GM12878 (cell line): ENCODE measurements at regions not wholly inside any gene's neighbourhood (a gene's known extent, or its start where the extent isn't known, plus 50 kb on each side); places are given as distances from the start of the nearest gene placed in this dataset.

Experiments
- TCF3 ChIP-seq: IDR thresholded peaks from 2 replicates; pipeline ENCODE4 v1.6.1; 2012; ENCODE audit warnings: low read depth, mild to moderate bottlenecking, low read length, borderline replicate concordance; ENCODE audit not compliant: insufficient read depth
- TF ChIP-seq, protein P1 (sequence below): fragments of 450-650 bp; IDR thresholded peaks from 2 replicates; pipeline ENCODE4 v1.6.1; 2017; ENCODE audit warnings: mild to moderate bottlenecking, low read depth, inconsistent platforms; ENCODE audit not compliant: poor library complexity, severe bottlenecking

DNA sequence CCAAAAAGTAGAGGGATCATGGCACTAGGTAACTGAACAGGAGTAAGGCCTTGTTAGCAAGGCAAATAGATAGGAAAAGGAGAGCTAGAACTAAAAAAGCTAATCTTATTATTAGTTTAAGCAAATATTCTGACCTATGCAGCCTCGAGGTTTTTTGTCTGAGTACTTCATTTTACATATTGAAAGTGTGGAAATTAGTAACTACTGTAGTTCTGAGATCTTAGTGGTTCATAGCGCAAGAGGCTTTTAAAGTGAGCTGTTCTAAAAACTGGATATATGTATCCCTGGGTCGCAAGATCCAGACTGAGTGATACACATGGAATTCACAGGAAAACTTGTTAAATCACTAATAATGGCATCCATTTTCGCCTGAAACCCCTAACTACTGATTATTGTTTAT is 411.0 kb upstream of the SOX5 start:
- TF ChIP-seq TCF3 = no peak
- TF ChIP-seq, protein P1, sequence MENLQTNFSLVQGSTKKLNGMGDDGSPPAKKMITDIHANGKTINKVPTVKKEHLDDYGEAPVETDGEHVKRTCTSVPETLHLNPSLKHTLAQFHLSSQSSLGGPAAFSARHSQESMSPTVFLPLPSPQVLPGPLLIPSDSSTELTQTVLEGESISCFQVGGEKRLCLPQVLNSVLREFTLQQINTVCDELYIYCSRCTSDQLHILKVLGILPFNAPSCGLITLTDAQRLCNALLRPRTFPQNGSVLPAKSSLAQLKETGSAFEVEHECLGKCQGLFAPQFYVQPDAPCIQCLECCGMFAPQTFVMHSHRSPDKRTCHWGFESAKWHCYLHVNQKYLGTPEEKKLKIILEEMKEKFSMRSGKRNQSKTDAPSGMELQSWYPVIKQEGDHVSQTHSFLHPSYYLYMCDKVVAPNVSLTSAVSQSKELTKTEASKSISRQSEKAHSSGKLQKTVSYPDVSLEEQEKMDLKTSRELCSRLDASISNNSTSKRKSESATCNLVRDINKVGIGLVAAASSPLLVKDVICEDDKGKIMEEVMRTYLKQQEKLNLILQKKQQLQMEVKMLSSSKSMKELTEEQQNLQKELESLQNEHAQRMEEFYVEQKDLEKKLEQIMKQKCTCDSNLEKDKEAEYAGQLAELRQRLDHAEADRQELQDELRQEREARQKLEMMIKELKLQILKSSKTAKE = no peak
